Muscle layer of colon (tissue), 2 donors: ENCODE measurements at regions not wholly inside any gene's neighbourhood (a gene's known extent, or its start where the extent isn't known, plus 50 kb on each side); places are given as distances from the start of the nearest gene placed in this dataset.

Experiments
- H3K27ac ChIP-seq: one replicate; pipeline ENCODE4 v1.7.0; 2013; ENCODE audit warnings: low read depth, mild to moderate bottlenecking, low read length, moderate library complexity
- H3K27me3 ChIP-seq, 2 donors: one replicate each; pipeline ENCODE4 v1.7.0; 2013; ENCODE audit warnings: low read length in 2 of 2, mild to moderate bottlenecking in 2 of 2; ENCODE audit not compliant: insufficient read depth in 2 of 2, control insufficient read depth in 1 of 2
- H3K36me3 ChIP-seq: one replicate; pipeline ENCODE4 v1.7.0; 2013; ENCODE audit warnings: mild to moderate bottlenecking, low read length; ENCODE audit not compliant: insufficient read depth
- H3K4me1 ChIP-seq: one replicate; pipeline ENCODE4 v1.7.0; 2013; ENCODE audit warnings: mild to moderate bottlenecking, low read length; ENCODE audit not compliant: insufficient read depth
- H3K4me3 ChIP-seq, 2 donors: one replicate each; pipeline ENCODE4 v1.7.0; 2013; ENCODE audit warnings: low read length in 2 of 2, low read depth in 1 of 2, mild to moderate bottlenecking in 1 of 2, moderate library complexity in 1 of 2
- H3K9ac ChIP-seq: one replicate; pipeline ENCODE4 v1.7.0; 2013; ENCODE audit warnings: low read length
- H3K9me3 ChIP-seq: one replicate; pipeline ENCODE4 v1.7.0; 2013; ENCODE audit warnings: mild to moderate bottlenecking, low read length
- donor health status: abdominal sarcoma.
- donor health status: Adenocarcinoma of cecum.

DNA sequence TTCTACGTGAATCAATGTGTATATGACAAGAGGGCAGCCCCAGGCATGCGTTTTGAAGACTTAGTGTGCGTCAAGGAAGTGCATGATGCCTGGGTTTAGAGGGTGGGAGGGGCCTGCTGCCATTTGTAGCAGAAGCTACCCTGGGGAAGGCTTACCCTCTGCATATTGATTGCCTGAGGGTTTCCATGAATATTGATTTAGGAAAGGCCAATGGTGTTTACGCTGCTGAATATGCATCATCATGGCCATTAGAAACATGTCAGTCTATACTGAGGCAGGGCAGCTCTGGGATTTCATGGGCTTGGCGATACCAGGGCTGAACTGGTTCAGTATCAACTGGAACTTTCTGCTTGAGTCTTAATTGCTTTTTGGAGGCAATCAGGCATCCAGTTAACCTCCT, 259.3 kb downstream of the DCDC2C start:
- no peak overlapping the region for H3K4me3 ChIP-seq
- no peaks in the 10 kb centered on the region for H3K9me3 ChIP-seq
- no peaks in the 10 kb centered on the region for H3K4me1 ChIP-seq
- no peaks in the 10 kb centered on the region for H3K36me3 ChIP-seq
- no peaks in the 10 kb centered on the region for H3K27me3 ChIP-seq
- no peak overlapping the region for H3K27ac ChIP-seq
- no peak overlapping the region for H3K9ac ChIP-seq

DNA sequence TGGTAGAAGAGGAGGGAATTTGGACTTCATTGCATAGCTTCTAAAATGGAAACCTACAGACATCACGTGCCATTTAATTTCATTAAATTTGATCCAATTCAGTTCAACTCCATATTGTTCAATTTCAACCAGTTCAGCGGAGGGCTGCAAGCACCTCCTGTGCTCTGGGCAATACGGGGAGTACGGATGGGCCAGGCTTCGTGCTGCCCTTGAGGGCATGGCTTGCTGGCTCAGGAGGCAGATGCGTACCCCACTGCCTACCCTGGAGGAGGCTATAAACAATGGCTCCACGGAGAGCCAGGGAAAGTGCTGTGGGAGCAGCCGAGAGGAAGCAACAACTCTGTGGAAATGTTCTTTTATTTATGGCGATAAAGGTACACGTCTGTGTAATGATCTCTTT, 261.8 kb downstream of the DCDC2C start:
- Histone ChIP-seq H3K9me3 (no peaks in the 10 kb centered on the region), H3K27ac (no peak overlapping the region), H3K9ac (no peak overlapping the region), H3K36me3 (no peaks in the 10 kb centered on the region), H3K4me1 (no peaks in the 10 kb centered on the region), H3K27me3 (no peaks in the 10 kb centered on the region), H3K4me3 (no peak overlapping the region)

GRCh38 chr2:3965953-3966352, 262.6 kb downstream of the DCDC2C start:
- peaks cover 0 to 2% of the 10 kb centered on the region in 2 donors for H3K27me3 ChIP-seq

GRCh38 chr2:3966470-3966869, 263.1 kb downstream of the DCDC2C start:
- Histone ChIP-seq H3K27ac (no peak overlapping the region), H3K4me3 (no peak overlapping the region), H3K36me3 (no peaks in the 10 kb centered on the region), H3K9me3 (no peaks in the 10 kb centered on the region), H3K4me1 (no peaks in the 10 kb centered on the region), H3K9ac (no peak overlapping the region), H3K27me3 (peaks cover 0 to 7% of the 10 kb centered on the region in 2 donors)

More at GRCh38 chr2:3965953-3966352, 262.6 kb downstream of the DCDC2C start:
- Histone ChIP-seq H3K27ac (no peak overlapping the region), H3K9ac (no peak overlapping the region), H3K36me3 (no peaks in the 10 kb centered on the region), H3K4me1 (no peaks in the 10 kb centered on the region), H3K9me3 (no peaks in the 10 kb centered on the region), H3K4me3 (no peak overlapping the region)

DNA sequence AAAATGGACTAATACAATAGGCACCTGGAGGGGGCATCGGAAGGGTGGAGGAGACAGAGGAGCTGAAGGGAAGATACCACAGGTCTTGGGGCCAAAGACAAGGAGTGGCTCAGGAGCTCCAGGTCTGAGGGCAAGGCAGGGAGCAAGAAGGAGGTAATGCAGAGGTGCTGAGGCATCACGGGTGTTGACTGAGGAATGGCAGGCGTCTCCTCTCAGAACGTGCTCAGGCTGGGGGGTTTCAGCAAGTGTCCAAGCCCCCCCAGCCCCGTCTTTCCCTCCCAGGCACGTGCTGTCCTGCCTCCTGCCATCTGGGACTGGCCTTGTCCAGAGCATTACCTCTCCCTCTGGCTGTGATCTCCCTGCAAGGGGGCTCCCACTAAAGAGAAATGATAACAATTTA, 265.4 kb downstream of the DCDC2C start:
- Histone ChIP-seq H3K27ac (no peak overlapping the region), H3K4me3 (no peak overlapping the region), H3K4me1 (no peaks in the 10 kb centered on the region), H3K9ac (no peak overlapping the region), H3K36me3 (no peaks in the 10 kb centered on the region), H3K9me3 (no peaks in the 10 kb centered on the region), H3K27me3 (peaks cover 3 to 7% of the 10 kb centered on the region in 2 donors)

DNA sequence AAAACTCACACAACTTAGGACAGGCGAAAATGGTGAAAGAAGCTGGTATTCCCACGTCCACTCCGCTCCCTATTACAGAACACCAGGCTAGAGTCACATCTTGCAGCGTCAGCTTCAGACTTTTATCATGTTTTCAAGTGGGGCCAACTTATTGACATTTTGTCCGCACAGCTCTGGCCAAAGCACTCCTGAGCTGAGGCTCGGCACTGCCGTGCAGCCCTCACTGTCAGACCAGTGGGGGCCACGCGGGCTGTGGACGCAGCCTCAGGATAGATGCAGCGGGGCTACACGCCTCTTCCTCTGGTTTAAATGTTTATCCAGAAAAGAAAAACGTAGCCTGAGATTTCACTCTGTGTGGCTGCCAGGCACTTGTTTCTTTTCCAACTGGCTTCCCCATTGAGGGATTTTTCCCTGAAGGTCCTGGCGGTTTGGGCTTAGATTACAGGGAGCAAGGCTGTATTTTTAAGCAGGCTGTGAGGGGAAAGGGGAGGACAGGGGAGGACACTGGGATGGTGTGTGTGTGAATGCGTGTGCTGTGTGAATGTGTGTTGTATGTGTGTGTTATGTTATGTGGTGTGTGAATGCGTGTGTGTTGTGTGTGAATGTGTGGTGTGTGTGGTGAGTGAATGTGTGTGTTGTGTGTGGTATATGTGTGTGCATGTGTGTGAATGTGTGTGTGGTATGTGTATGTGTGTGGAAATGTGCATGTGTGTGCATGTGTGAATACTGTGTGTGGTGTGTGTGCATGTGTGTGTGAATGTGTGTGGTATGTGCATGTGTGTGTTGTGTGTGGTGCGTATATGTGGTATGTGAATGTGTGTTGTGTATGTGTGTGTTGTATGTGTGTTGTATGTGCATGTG, 267.6 kb downstream of the DCDC2C start:
- Histone ChIP-seq H3K9ac (no peak overlapping the region), H3K4me1 (no peaks in the 10 kb centered on the region), H3K36me3 (no peaks in the 10 kb centered on the region), H3K4me3 (no peak overlapping the region), H3K27ac (no peak overlapping the region), H3K9me3 (no peaks in the 10 kb centered on the region), H3K27me3 (peaks cover 3 to 7% of the 10 kb centered on the region in 2 donors)

- Histone ChIP-seq H3K36me3 (no peaks in the 10 kb centered on the region), H3K9ac (no peak overlapping the region), H3K4me1 (no peaks in the 10 kb centered on the region), H3K27ac (no peak overlapping the region), H3K9me3 (no peaks in the 10 kb centered on the region), H3K27me3 (peaks cover 3 to 7% of the 10 kb centered on the region in 2 donors), H3K4me3 (no peak overlapping the region)
Observed at GRCh38 chr2:3971652-3972192, 268.3 kb downstream of the DCDC2C start.

GRCh38 chr2:3972377-3972776, 269.0 kb downstream of the DCDC2C start:
- no peak overlapping the region for H3K9ac ChIP-seq
- no peaks in the 10 kb centered on the region for H3K36me3 ChIP-seq
- H3K9me3 ChIP-seq, result no peaks in the 10 kb centered on the region
- H3K27me3 ChIP-seq, result peaks cover 3 to 7% of the 10 kb centered on the region in 2 donors
- no peak overlapping the region for H3K4me3 ChIP-seq
- no peaks in the 10 kb centered on the region for H3K4me1 ChIP-seq
- no peak overlapping the region for H3K27ac ChIP-seq

DNA sequence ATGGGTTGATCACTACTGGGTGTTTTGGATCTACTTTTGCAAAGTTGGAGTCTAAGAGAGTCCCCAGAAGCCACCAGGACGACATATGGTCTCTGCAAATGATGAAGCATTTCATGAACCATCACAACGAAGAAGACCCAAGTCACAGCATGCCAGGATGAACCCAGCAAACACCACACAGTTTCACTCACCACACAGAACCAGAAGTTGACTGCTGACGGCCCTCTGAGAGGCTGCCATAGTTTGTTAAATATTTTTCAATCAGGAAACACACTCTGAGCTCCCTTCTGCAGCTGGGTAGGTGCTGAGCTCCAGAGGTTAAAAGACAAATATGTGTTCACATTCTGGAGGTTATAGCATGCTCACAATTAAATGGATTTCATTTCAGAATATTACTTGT, 271.4 kb downstream of the DCDC2C start:
- no peak overlapping the region for H3K4me3 ChIP-seq

GRCh38 chr2:3981446-3981987, 278.1 kb downstream of the DCDC2C start:
- no peak overlapping the region for H3K27ac ChIP-seq
- no peaks in the 10 kb centered on the region for H3K27me3 ChIP-seq
- no peak overlapping the region for H3K9ac ChIP-seq
- no peak overlapping the region for H3K4me3 ChIP-seq
- H3K4me1 ChIP-seq, result no peaks in the 10 kb centered on the region
- H3K9me3 ChIP-seq, result no peaks in the 10 kb centered on the region
- H3K36me3 ChIP-seq, result no peaks in the 10 kb centered on the region

More for the DNA sequence above, 271.4 kb downstream of the DCDC2C start:
- Histone ChIP-seq H3K4me1 (no peaks in the 10 kb centered on the region), H3K27me3 (peaks cover 3 to 7% of the 10 kb centered on the region in 2 donors), H3K9ac (no peak overlapping the region), H3K36me3 (no peaks in the 10 kb centered on the region), H3K9me3 (no peaks in the 10 kb centered on the region), H3K27ac (no peak overlapping the region)

- H3K4me1 ChIP-seq, result no peaks in the 10 kb centered on the region
- H3K27me3 ChIP-seq, result no peaks in the 10 kb centered on the region
- H3K9me3 ChIP-seq, result no peaks in the 10 kb centered on the region
- no peak overlapping the region for H3K27ac ChIP-seq
- H3K36me3 ChIP-seq, result no peaks in the 10 kb centered on the region
- H3K9ac ChIP-seq, result no peak overlapping the region
- H3K4me3 ChIP-seq, result no peak overlapping the region
Observed at GRCh38 chr2:3982160-3982559, 278.8 kb downstream of the DCDC2C start.
